GM18858 (cell line): ENCODE measurements at regions not wholly inside any gene's neighbourhood (a gene's known extent, or its start where the extent isn't known, plus 50 kb on each side); places are given as distances from the start of the nearest gene placed in this dataset.
"Not testable (repeated sequence)": the region's sequence is repeated elsewhere in the genome, so short reads cannot be mapped to it uniquely, and the experiment has no call there.

Source experiments
- ATAC-seq: cut with Tn5 transposase; IDR thresholded peaks from one replicate; pipeline ENCODE4 v1.9.1; 2021; ENCODE audit not compliant: unreplicated experiment

DNA sequence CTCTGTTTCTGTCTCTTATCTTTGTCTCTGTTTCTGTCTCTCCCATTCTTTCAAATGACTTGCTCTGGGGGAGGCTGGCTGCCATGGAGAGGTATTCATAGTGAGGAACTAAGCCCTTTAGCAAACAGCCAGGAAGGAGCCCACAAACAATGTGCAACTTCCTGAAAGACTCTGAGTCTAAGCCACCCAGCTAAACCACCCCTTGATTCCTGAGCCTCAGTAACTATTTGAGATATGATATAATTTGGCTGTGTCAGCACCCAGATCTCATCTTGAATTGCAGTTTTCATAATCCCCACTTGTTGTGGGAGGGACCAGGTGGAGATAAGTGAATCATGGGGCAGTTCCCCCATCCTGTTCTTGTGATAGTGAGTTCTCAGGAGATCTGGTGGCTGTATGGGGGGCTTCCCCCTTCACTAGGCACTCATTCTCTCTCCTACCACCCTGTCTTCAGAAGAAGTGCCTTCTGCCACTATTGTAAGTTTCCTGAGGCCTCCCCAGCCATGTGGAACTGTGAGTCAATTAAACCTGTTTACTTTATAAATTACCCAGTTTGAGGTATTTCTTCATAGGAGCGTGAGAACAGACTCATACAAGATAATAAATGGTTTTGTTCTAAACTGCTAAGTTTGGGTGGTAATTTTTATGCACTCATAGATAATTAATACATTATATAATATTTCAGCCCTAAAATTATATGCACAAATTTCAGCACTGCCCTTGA is 121.2 kb upstream of the FOXP2 start:
- no peak for ATAC-seq

DNA sequence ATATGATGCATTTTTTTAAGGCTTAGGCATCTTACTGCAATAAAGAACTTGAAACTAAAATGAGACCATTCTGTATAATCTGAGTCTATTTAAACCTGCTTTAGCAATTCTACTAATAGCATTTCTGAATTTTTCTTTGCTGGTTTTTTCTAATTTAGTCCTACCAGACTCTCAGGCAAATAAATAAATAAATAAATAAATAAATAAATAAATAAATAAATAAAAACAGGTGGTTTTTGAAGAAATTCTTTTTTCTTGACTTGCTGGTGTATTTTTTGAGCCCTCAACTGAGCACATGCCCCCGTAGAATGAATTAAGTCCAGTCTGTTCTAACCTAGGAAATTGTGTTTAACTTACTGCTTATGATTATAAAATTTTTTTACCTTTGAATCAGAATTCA is 134.7 kb upstream of the FOXP2 start:
- no peak for ATAC-seq

DNA sequence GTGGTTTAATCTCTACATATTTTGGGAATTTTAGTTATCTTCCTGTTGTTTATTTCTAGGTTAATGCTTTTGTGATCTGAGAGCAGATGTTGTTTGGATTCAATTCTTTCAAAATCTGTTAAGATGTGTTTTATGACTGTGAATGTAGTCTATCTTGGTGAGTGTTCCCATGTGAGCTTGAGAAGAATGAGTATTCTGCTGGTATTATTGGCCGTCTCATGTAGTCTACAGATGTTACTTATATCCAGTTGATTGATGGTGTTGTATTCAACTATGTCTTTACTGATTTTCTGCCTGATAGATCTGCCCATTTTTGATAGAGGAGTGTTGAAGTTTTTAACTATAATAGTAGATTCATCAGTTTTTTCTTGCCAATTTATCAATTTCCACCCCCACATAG is 141.4 kb upstream of the FOXP2 start:
- no peak for ATAC-seq

DNA sequence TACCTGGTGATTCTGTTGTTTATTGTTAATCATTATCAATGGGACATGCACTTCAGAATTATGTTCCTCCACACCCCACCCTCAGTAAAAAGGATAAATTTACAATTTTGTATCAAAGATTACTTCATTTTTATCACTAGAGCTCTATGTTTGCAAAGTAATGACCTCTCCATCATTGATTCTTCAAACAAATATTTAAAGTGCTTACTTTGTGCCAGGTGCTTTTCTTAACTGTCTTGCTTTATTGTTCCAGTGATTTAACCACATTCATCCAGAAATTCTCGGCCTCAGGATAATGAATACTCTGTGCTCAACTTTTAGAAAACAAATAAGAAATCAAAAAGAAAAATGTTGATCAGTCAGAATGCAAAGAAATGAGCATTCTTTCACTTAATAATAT is 144.9 kb upstream of the FOXP2 start:
- ATAC-seq: no peak

DNA sequence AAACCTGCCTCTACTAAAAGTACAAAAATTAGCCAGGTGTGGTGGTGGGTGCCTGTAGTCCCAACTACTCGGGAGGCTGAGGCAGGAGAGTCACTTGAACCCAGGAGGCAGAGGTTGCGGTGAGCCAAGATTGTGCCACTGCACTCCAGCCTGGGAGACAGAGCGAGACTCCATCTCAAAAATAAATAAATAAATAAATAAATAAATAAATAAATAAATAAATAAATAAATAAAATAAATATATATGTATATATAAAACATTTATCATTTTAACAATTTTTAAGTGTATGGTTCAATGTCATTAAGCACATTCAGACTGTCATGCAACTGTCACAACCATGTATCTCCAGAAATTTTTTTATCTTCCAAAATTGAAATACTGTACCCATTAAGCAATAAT is 147.1 kb upstream of the FOXP2 start:
- ATAC-seq: not testable (repeated sequence)

DNA sequence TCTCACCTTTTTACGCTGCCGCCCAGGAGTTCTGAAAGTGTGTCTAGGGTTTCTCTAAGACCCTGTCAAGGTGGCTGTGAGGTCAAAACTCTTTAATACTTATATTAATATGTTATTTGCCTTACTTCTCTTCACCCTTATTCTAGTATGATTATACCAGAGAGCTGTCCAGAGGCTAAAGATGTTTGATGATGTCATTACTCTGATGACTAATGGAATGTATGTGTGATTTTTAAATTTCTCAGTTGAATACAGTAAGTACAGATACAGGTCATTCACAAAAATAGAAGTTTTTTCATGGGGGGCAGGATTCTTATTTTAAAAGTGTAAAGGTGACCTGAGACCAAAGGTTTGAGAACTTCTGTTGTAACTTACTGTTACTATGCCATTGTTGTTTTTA is 150.6 kb upstream of the FOXP2 start:
- ATAC-seq: no peak

DNA sequence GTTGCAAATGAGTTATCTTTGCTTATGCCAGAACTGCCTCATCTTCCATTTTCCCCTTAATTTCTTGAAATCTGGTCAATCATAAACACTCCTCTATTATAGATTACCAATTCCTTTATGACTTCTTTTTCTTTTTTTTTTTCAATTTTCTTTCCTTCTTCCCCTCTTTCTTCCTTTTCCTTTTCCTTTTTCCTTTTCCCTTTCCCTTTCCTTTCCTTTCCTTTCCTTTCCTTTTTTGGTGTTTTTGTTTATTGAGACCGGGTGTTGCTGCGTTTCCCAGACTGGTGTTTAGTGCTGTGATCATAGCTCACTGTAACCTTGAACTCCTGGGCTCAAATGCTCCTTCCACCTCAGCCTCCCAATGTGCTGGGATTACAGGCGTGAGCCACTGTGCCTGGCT is 151.4 kb upstream of the FOXP2 start:
- ATAC-seq: no peak

DNA sequence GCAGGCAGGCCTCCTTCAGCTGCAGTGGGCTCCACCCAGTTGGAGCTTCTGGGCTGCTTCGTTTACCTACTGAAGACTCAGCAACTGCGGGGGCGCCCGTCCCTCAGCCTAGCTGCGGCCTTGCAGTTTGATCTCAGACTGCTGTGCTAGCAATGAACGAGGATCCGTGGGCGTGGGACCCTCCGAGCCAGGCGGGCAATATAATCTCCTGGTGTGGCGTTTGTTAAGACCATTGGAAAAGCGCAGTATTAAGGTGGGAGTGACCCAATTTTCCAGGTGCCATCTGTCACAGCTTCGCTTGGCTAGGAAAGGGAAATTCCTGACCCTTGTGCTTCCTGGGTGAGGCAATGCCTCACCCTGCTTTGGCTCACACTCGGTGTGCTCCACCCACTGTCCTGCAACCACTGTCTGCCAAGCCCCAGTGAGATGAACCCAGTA is 159.2 kb upstream of the FOXP2 start:
- no peak for ATAC-seq

DNA sequence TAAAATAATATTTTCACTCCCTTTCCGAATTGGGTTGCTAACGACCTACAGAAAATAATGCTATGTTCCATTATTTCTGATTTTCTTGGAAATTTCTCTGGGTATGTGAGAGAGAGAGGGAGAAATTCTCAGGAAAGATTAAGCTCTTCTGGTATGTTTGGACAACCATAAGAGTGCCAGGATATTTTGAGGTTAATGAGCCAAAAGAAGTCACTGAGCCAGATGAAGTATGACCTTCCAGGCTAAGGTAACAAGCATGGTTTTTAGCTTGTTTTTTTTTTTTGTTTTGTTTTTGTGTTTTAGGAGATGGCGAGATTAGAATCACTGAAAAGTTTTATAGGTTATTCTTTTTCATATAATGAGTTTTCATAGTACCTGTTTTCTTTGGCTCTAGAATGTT is 171.0 kb upstream of the FOXP2 start:
- ATAC-seq: no peak

DNA sequence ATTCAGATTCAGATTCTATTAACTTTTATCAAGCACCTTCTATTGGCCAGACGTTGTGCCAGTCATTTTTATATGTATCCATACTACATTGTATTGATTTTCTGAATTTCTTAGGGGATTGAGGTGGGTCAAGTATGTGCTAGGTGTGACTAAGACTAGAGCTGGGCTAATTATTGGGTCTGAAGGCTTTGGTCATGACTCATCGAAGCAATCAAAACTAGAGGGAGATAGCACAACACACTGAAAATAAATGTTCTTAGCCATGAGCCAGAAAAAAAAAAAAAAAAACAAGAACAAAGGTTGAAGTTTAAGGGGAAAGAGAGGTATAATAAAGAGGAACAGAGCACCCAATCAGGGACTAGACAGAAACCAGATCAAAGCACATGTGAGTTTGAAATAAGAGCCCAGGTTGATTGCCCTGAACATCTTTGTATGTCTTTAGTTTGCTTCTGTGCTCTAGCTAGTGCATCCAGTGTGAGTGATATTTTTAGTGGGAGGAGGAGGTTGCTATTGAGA is 171.6 kb upstream of the FOXP2 start:
- no peak for ATAC-seq

DNA sequence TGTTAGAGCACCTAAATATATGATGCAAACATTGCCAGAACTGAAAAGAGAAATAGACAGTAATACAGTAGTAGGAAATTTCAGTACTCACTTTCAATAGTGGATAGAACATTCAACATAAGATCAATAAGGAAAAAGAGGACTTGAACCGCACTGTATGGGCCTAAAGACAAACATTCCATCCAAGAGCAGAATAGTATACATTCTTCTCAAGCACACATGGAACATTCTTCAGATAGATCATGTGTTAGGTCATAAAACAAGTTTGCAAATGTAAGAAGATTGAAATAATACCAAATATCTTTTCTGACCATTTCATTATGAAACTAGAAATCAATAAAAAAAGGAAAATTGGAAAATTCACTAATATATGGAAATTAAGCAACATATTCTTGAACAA is 185.4 kb upstream of the FOXP2 start:
- no peak for ATAC-seq

DNA sequence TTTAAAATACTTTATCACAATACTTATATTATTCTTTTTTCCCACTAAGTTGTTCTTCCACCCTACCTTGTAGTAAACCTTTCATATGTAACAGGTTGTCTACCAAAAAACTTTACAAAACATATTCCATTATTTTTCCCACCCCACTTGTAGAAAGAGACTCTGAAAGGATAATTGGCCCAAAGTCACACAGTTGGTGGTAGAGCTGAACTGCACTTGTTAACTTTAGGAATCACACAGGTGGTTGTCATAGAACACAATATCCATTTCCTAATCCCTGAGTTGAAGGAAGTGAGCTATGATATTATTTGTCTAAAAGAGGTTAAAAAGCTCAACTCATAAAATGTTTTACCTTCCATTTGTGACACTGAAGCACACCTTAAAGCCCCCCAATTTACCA is 188.8 kb upstream of the FOXP2 start:
- no peak for ATAC-seq

DNA sequence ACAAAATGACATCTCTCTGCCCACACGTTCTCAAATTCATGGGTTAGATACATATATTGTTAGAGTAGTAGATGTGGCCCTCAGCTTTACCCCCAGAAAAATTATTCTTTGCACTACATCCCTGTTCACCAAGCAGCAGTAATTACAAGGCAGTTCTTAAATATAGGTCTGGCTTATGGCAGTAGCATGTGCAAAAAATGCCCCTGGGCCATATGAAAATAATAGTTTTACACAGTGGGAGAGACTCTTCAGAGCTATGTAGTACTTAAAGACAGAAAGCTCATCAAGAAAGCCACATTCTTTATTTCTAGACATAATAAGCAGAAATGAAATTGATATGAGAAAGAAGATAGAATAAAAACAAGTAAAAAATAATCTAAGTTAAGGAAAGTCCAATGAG is 196.3 kb upstream of the FOXP2 start:
- no peak for ATAC-seq

DNA sequence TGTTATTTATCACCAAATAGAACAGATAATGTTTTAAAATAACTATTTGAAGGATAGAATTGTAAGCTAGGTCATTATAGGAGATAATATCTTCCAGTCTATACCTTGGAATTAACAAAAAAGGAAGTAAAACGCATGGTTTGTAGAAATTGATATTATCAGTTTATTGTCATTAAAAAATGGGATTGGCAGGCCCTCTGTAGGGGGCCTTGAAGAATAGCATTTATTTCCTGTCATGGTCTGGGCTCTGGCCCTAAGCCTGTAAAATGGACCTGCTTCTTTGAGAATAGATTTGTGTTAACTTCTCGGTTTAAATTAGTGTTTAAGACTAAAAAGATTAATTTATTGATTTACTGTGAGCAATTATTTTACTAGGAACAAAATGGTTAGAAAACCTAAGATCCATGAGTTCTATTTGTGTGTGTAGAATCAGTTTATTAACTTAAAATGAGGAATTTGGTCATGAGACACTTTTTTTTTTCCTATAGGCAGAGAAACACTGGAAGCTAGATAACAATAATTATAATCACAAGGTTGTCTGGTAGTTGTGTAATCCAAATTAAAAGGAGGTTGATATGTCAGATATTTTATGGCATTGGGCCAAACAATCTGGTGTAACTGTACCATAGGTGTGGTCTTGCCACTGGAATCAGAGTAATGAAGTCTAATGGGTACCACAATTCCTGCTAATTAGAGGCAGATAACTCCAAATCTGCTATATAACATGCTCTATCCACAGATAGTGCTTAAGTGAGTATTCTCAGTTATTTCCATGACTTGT is 197.4 kb upstream of the FOXP2 start:
- no peak for ATAC-seq

DNA sequence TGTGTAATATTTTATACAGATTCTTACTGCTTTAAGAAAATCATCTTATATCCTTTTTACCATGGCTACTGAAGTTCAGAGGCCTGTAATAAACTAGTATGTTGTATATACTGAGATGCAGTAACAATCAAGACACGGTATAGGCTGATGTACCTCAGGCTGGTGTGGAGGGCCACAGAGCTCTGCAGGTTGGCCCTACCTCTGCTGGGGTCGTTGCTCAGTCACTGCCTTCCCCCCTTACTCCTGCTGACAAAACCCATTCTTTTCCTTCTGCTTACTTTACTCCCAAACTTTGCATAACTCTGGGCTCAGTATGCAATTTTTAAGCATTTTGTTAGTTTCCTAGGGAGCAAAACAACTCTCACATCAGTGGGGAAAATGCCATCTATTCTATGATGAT is 200.1 kb upstream of the FOXP2 start:
- ATAC-seq: no peak

DNA sequence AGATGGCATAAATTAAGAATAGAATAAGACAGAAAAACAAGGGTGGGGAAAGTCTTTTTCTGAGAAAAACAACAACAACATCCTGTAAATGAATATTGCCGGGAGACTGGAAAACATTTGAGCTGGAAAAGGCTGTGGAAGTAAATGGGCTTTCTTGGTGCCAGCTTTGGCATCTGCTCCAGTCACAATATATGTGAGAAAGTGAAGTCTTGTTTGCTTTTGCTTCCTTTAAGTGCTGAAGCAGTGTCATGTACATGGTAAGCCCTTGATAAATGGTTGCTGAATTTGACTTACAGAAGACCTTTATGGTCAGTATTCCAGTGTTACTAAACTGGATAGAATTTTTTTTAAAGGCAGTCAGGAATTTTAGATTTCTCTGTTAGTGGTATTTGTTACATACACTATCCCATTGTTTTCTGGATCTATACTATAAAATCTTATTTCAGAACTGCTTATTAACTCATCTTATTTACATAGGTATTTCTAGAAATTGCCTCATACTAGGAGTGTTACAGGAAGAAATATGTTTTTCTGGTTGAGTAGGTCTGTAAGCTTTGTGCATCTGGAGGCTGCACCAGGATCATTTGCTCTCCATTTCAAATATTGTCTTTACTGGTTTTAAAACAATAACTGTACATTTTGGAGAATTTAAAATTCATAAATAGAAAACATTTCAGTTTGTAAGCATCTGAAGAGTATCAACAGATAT is 201.7 kb upstream of the FOXP2 start:
- ATAC-seq: no peak

DNA sequence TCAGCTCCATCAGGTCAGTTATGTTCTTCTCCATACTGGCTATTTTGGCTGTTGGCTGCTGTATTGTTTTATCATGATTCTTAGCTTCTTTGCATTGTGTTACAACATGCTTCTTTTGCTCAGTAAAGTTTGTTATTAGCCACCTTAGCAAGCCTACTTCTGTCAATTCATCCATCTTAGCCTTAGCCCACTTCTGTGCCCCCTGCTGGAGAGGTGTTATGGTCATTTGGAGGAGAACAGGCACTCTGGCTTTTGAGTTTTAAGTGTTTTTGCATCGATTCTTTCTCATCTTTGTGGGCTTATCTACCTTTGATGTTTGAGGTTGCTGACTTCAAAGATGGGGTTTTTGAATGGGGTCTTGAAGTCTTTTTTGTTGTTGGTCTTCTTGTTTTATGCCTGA is 204.6 kb upstream of the FOXP2 start:
- no peak for ATAC-seq

DNA sequence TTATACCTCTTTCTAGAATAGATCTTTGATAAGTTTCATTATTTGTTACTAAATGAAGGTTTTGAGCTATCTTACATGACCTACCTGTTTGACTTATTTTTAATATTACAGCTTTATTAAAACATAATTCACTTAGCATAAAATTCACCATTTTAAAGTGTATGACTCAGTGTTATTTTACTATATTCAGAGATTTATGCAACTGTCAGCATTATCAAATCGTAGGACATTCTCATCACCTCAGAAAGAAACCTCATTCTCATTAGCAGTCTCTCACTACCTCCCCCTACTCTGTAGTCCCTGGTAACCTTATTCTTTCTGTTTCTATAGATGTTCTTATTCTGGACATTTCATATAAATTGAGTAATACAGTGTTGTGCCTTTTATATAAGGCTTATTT is 207.9 kb upstream of the FOXP2 start:
- no peak for ATAC-seq

DNA sequence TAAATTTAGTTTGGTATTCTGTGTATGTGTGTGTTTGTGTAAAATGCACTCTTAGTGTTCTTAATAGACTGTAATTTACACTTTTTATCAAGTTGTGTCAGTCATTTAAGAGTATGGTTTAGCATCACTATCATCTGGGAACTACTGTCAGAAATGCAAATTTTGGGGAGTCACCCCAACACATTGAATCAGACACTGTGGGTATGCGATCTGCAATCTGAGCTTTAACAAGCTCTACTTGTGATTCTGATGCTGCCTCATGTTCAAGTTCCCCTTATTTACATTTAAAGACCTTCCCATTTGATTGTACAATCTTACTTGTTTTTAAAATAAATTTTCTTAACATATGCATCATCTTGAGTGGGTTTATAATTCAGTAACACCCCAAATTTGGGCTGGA is 218.1 kb upstream of the FOXP2 start:
- ATAC-seq: no peak

DNA sequence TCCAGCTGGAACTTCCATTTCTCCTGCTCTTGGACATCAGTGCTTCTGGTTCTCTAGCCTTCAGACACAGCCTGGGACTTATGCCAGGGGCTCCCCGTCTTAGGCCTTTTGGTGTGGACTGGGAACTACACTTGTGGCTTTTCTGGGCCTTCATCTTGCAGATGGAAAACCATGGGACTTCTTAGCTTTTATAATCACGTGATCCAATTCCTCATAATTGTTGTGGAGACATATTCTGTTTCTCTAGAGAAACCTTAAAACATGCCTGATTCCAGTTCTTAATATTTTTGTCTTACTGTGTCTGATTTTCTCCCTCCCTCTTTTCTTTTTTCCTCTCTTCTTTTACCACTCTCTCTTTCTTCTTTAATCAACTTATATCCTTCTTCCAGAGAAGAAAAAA is 224.2 kb upstream of the FOXP2 start:
- ATAC-seq: no peak

DNA sequence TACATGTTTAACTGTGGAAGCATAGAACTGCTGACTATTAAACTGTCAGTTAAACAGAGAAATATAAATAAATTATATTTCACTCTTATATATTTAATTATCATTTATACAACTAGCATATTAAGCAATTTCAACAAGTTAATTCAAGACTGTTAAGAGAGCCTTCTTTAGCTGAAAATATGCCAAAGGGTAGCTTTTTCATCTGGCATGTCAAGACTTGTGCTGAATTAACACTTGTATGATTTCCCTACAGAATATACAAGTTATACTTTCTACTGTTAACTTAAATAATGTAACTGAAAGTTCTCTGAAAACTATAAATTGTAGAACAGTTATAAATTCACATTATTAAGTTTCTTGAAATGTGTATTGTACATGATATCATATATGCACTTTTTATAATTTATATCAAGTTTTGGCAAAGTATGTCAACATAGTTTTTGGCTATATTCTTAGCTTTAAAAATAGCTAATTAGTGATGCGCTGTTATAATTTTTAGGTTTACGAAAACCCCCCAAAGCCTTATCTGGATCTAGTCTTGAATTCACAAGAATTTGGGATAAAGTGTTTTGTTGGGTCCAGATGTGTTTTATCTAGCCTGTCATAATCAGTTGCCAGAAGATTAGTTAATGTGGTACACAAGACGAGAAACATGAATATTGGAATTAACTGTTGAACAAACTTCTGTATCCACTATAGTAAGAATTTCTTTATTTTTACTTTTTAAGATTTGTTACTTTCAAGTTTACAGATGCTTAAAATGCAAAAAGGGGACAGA is 231.1 kb upstream of the FOXP2 start:
- ATAC-seq: no peak
